GM12878 (cell line): ENCODE measurements at regions not wholly inside any gene's neighbourhood (a gene's known extent, or its start where the extent isn't known, plus 50 kb on each side); places are given as distances from the start of the nearest gene placed in this dataset.

Experiments
- ATAC-seq: fragments of 200-7000 bp; cut with Tn5 transposase; 3 replicates; pipeline ENCODE4 v1.9.1; 2020; ENCODE audit warnings: mild to moderate bottlenecking, moderate library complexity
- BruUV-seq: library from RNA; stranded (reverse); fragments of 400-500 nt; replicated peaks from 2 replicates; lab custom pipeline; 2021; lab: Mats Ljungman, UMichigan
- CTCF ChIA-PET: fragments of 300-600 bp; sonication (Branson Sonifier 250); formaldehyde crosslinking; extraction: SDS; loops from one replicate; lab custom pipeline; 2021; ENCODE audit warnings: inconsistent platforms; lab: Yijun Ruan, JAX
- POLR2A ChIA-PET: fragments of 350-600 bp; formaldehyde crosslinking; extraction: SDS; loops from one replicate; lab custom pipeline; 2021; ENCODE audit warnings: inconsistent platforms; lab: Charles Lee
- RAD21 ChIA-PET: fragments of 300-600 bp; sonication (Branson Sonifier 250); formaldehyde crosslinking; loops from one replicate; lab custom pipeline; 2023; ENCODE audit warnings: antibody characterized with exemption; ENCODE audit not compliant: unreplicated experiment; lab: Charles Lee
- SMC1A ChIA-PET: fragments of 300-600 bp; sonication (Branson Sonifier 250); formaldehyde crosslinking; loops from one replicate; lab custom pipeline; 2023; ENCODE audit not compliant: unreplicated experiment, uncharacterized antibody; lab: Charles Lee
- DNase-seq: peaks from one replicate; pipeline ENCODE4 v3.0.0-alpha.2; 2011; ENCODE audit warnings: low read depth, low spot score
- FAIRE-seq: peaks from 3 replicates; lab custom pipeline; 2011; peaks lifted over from hg19 to GRCh38; lab: Jason Lieb, UNC
- H2AFZ ChIP-seq: 2 replicates; pipeline ENCODE4 v1.6.0; 2011; ENCODE audit warnings: low read depth, low read length, control low read depth; ENCODE audit not compliant: control insufficient read depth
- H3K27ac ChIP-seq: 2 replicates; pipeline ENCODE4 v1.5.1; 2011; ENCODE audit warnings: control low read depth; ENCODE audit not compliant: control insufficient read depth, insufficient read depth
- H3K27me3 ChIP-seq, 2 experiments: replicated peaks in 1 of 2; 2 replicates each; pipeline versions ENCODE4 v1.6.0 to v1.6.1; 2011; ENCODE audit warnings: low read length in 1 of 2; ENCODE audit not compliant: control insufficient read depth in 2 of 2, insufficient read depth in 2 of 2
- H3K36me3 ChIP-seq, 2 experiments: 2 replicates each; pipeline ENCODE4 v1.5.1; 2011; ENCODE audit warnings: low read length in 1 of 2; ENCODE audit not compliant: control insufficient read depth in 2 of 2, insufficient read depth in 2 of 2
- H3K4me1 ChIP-seq: 2 replicates; pipeline ENCODE4 v1.6.1; 2011; ENCODE audit warnings: mild to moderate bottlenecking, low read length, moderate library complexity, mixed read lengths; ENCODE audit not compliant: control insufficient read depth, insufficient read depth
- H3K4me2 ChIP-seq: 2 replicates; pipeline ENCODE4 v1.6.0; 2011; ENCODE audit warnings: control low read depth; ENCODE audit not compliant: control insufficient read depth, insufficient read depth
- H3K4me3 ChIP-seq: fragments of 200-600 bp; sonication (generic); 2 replicates; pipeline ENCODE4 v1.5.1; 2016
- H3K79me2 ChIP-seq: 2 replicates; pipeline ENCODE4 v1.6.0; 2011; ENCODE audit warnings: low read length; ENCODE audit not compliant: control insufficient read depth, insufficient read depth
- H3K9ac ChIP-seq: 2 replicates; pipeline ENCODE4 v1.8.0; 2011; ENCODE audit warnings: low read length, control low read depth, mixed read lengths; ENCODE audit not compliant: control insufficient read depth, insufficient read depth
- H3K9me3 ChIP-seq: replicated peaks from 3 replicates; pipeline ENCODE4 v1.5.1; 2011; ENCODE audit warnings: mild to moderate bottlenecking, low read length; ENCODE audit not compliant: control insufficient read depth, insufficient read depth
- H4K20me1 ChIP-seq: 2 replicates; pipeline ENCODE4 v1.6.0; 2011; ENCODE audit not compliant: control insufficient read depth, insufficient read depth
- EGR1 ChIP-seq, 2 experiments: IDR thresholded peaks; 1 replicate in 1 of 2; 2 replicates in 1 of 2; pipeline ENCODE4 v1.6.1; 2011 to 2012; ENCODE audit warnings: low read depth in 2 of 2, low read length in 2 of 2, borderline replicate concordance in 1 of 2, mild to moderate bottlenecking in 1 of 2, moderate library complexity in 1 of 2
- EZH2 ChIP-seq: IDR thresholded peaks from 2 replicates; pipeline ENCODE4 v1.6.1; 2012; ENCODE audit warnings: low read depth, mild to moderate bottlenecking, control low read depth, inconsistent platforms, low read length, borderline replicate concordance; ENCODE audit not compliant: control insufficient read depth
- FOS ChIP-seq: IDR thresholded peaks from 3 replicates; pipeline ENCODE4 v1.6.1; 2011; ENCODE audit warnings: borderline replicate concordance; ENCODE audit not compliant: insufficient read length; ENCODE audit errors: extremely low read depth
- MXI1 ChIP-seq: fragments of 150-350 bp; IDR thresholded peaks from 2 replicates; pipeline ENCODE4 v1.6.1; 2011; ENCODE audit warnings: low read depth, mild to moderate bottlenecking, inconsistent platforms, low read length, improper control_type of control experiment
- PAX5 ChIP-seq: IDR thresholded peaks from 2 replicates; pipeline ENCODE4 v1.6.1; 2011; ENCODE audit warnings: low read depth, low read length, borderline replicate concordance
- RUNX3 ChIP-seq: IDR thresholded peaks from 2 replicates; pipeline ENCODE4 v1.6.1; 2012; ENCODE audit warnings: low read length, inconsistent platforms
- SP1 ChIP-seq: IDR thresholded peaks from one replicate; pipeline ENCODE4 v1.6.1; 2011; ENCODE audit warnings: low read depth, low read length
- ZNF217 ChIP-seq: fragments of 450-650 bp; IDR thresholded peaks from 2 replicates; pipeline ENCODE4 v1.6.1; 2017; ENCODE audit warnings: antibody characterized with exemption, mild to moderate bottlenecking
- WGBS: methylation state at CpG from one replicate; pipeline ENCODE4 v1.1.6; 2016; ENCODE audit warnings: low lambda C conversion rate; ENCODE audit not compliant: insufficient replicate concordance, insufficient coverage; ENCODE audit errors: missing lambda C conversion rate; 5-methylcytosine and 5-hydroxymethylcytosine counted together
- in situ Hi-C: fragments of 300-500 bp; cut with MboI; formaldehyde crosslinking; loops from 9 replicates; pipeline ENCODE4 v1.14.3; 2018; ENCODE audit warnings: mixed read lengths
- intact Hi-C: fragments of 100-400 bp; cut with micrococcal nuclease; formaldehyde crosslinking; loops from one replicate; pipeline ENCODE4 v1.14.2; 2022; ENCODE audit not compliant: unreplicated experiment
- TF ChIP-seq, protein P1 (sequence below): IDR thresholded peaks from 2 replicates; pipeline ENCODE4 v1.6.1; 2011; ENCODE audit warnings: borderline replicate concordance, low read depth, mild to moderate bottlenecking, moderate library complexity, mixed read lengths, low read length; ENCODE audit not compliant: insufficient read depth; ENCODE audit errors: extremely low read length
- TF ChIP-seq, protein P2 (sequence below): fragments of 450-650 bp; conservative IDR thresholded peaks from 2 replicates; pipeline ENCODE4 v1.6.1; 2017; ENCODE audit warnings: mild to moderate bottlenecking, moderate library complexity

DNA sequence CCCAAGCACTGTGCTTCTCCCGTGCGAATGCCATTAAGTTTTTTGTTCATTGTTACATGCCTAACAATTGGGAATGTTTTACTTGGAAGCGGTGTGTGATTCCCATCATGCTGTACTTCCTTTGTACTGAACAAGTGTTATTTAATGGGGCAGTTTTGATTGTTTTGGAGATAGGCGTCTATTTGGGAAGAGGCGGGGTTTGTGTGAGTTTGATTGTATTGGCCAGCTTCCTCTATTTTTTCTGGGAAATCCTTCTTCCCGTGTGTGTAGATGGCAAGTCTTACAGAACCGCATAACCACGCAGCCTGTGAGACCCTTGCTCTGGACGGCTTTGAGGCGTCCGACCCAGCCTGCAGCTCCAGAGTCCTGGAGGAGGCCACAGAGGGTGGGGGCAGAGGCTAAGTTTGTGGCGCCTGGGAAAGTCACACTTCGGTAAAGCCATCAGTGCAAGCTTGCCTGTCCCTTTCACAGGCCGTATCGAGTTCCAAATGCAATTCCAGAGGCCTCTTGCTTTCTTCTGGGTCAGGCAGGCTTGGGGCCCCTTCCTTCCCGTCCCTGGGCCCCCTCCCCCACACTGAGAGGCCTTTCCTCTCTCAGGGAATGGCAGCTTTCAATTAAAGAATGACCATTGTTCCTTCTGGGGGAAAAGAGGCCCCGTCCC lies 210.3 kb downstream of the TOMM20 start (continued):
- TF ChIP-seq, protein P1, sequence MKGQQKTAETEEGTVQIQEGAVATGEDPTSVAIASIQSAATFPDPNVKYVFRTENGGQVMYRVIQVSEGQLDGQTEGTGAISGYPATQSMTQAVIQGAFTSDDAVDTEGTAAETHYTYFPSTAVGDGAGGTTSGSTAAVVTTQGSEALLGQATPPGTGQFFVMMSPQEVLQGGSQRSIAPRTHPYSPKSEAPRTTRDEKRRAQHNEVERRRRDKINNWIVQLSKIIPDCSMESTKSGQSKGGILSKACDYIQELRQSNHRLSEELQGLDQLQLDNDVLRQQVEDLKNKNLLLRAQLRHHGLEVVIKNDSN = no peak
- TF ChIP-seq FOS = no peak
- TF ChIP-seq PAX5 = no peak
- TF ChIP-seq RUNX3 = no peak
- TF ChIP-seq ZNF217 = no peak
- TF ChIP-seq, protein P2, sequence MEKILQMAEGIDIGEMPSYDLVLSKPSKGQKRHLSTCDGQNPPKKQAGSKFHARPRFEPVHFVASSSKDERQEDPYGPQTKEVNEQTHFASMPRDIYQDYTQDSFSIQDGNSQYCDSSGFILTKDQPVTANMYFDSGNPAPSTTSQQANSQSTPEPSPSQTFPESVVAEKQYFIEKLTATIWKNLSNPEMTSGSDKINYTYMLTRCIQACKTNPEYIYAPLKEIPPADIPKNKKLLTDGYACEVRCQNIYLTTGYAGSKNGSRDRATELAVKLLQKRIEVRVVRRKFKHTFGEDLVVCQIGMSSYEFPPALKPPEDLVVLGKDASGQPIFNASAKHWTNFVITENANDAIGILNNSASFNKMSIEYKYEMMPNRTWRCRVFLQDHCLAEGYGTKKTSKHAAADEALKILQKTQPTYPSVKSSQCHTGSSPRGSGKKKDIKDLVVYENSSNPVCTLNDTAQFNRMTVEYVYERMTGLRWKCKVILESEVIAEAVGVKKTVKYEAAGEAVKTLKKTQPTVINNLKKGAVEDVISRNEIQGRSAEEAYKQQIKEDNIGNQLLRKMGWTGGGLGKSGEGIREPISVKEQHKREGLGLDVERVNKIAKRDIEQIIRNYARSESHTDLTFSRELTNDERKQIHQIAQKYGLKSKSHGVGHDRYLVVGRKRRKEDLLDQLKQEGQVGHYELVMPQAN = no peak
- no peak for TF ChIP-seq SP1
- no peak for TF ChIP-seq EZH2
- TF ChIP-seq, all 136 proteins: peak for 0

DNA sequence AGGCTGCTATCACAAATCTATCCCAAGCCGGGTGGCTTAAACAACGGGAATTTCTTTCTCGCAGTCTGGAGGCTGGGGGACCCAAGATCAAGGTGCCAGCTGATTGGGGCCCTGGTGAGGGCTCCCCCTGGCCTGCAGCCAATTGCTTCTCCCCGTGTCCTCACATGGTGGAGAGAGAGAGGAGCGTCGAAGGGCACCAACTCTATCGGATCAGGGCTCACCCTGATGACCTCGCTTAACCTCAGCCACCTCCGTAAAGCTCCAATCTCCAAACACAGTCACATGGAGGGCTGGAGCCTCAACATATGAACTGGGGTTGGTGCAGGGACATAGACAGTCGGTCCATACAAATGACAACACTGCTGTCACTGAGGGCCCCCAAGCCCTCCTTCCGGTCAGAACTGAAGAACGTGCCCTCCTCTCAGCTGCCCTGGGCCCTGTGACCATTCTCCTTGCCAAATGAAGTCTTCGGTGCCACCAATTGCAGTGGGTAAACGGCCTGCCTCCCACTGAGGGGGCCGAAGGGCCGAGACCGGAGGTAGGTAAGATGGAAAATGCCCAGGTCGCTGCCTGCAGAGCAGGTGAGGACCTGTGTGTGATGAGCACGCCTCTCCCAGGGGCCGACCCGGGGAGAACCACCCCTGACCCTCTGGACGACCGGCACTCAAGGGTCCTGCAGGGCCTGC lies 211.0 kb downstream of the TOMM20 start:
- DNase-seq (no peak), ATAC-seq (no peak), FAIRE-seq (no peak)
- no peak for TF ChIP-seq MXI1
- TF ChIP-seq EGR1 (IDR thresholded peaks at IDR 0.05; ENCODE audit: borderline replicate concordance in 1 of 2, low read depth in 2 of 2, low read length in 2 of 2) = no peak
- ChIA-PET SMC1A (no interaction called here), RAD21 (no interaction called here), CTCF (no interaction called here), POLR2A (interaction anchor here (0.6 kb wide), 1 partner anchor 46 kb away, joined by 3 read pairs; no protein-coding TSS in a partner anchor)
- H3K9me3 ChIP-seq = peaks cover 9% of the 10 kb centered on the region; the same call in 2 of the 3 replicates
- no peaks in the 10 kb centered on the region for H4K20me1 ChIP-seq
- no peak overlapping the region for H3K27ac ChIP-seq
- 86% methylated on average over 23 of the region's 23 CpGs for WGBS
- H2AFZ ChIP-seq = no peak overlapping the region
- no peaks in the 10 kb centered on the region for H3K79me2 ChIP-seq
- H3K4me1 ChIP-seq = no peaks in the 10 kb centered on the region
- no TSS peak for BruUV-seq
- H3K4me3 ChIP-seq = no peak overlapping the region
- intact Hi-C loops = no loop called here
- no peak overlapping the region for H3K4me2 ChIP-seq
- in situ Hi-C loops = no loop called here
- no peak overlapping the region for H3K9ac ChIP-seq
- no peaks in the 10 kb centered on the region for H3K36me3 ChIP-seq
- H3K27me3 ChIP-seq = no peaks in the 10 kb centered on the region
